ENCODE measurements at regions not wholly inside any gene's neighbourhood (a gene's known extent, or its start where the extent isn't known, plus 50 kb on each side); places are given as distances from the start of the nearest gene placed in this dataset.

DNA sequence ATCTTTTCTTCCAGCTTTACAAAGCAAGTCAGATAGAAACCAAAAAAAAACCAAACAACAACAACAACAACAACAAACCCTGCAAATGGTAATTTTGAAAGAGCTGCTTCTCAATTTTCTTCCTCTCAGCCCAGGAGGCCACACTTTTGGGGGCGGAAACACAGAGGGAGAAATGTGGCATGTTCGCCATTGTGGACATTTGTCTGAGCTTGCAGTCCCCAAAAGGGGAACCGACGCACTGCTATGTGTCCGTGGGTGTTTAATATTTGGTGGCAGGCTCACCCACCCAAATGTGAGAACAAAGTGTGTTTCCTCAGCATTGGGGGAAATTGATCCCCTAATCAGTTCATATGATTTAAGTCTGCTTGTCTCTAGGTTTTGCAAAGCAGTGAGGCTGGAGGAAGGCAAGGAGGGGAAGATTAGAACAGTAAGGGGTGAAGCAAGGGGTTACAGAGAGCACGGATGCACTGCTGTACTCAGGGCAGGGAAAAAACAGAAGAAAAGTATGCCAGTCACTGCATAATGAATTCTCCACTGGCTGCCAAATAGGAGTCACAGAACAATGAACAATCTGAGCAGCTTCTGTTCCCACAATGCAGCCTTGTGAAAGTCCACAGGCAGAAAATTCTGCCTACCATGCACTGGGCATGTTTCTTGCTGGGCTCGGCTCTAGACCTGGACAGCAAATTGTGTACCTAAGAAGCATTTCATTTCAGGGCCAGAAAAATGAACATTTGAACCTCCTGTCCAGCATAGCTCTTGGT, 74.7 kb upstream of the GPM6B start:
- no peaks in the 10 kb centered on the region for H3K9me3 ChIP-seq (ENCODE audit: low read depth)
- H3K4me3 ChIP-seq: no peak overlapping the region
- DNase-seq (ENCODE audit: low spot score): no peak
- TF ChIP-seq, protein P1, sequence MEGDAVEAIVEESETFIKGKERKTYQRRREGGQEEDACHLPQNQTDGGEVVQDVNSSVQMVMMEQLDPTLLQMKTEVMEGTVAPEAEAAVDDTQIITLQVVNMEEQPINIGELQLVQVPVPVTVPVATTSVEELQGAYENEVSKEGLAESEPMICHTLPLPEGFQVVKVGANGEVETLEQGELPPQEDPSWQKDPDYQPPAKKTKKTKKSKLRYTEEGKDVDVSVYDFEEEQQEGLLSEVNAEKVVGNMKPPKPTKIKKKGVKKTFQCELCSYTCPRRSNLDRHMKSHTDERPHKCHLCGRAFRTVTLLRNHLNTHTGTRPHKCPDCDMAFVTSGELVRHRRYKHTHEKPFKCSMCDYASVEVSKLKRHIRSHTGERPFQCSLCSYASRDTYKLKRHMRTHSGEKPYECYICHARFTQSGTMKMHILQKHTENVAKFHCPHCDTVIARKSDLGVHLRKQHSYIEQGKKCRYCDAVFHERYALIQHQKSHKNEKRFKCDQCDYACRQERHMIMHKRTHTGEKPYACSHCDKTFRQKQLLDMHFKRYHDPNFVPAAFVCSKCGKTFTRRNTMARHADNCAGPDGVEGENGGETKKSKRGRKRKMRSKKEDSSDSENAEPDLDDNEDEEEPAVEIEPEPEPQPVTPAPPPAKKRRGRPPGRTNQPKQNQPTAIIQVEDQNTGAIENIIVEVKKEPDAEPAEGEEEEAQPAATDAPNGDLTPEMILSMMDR (IDR thresholded peaks at IDR 0.05; ENCODE audit: poor library complexity): no peak
- TF ChIP-seq EZH2 (IDR thresholded peaks at IDR 0.05; ENCODE audit: borderline replicate concordance): no peak
- no peak for TF ChIP-seq EZH2phosphoT487 (IDR thresholded peaks at IDR 0.05; ENCODE audit: low read depth, severe bottlenecking, unreplicated experiment)
- no peaks in the 10 kb centered on the region for H3K36me3 ChIP-seq (replicated peaks; ENCODE audit: insufficient read depth, low read depth)
- H3K9me2 ChIP-seq (replicated peaks; ENCODE audit: insufficient read depth): no peaks in the 10 kb centered on the region
- no peak overlapping the region for H2AFZ ChIP-seq
- H3K4me2 ChIP-seq: no peak overlapping the region
- no peaks in the 10 kb centered on the region for H4K20me1 ChIP-seq (ENCODE audit: insufficient read depth, poor library complexity, severe bottlenecking)
- no peaks in the 10 kb centered on the region for H3K4me1 ChIP-seq (ENCODE audit: insufficient read depth)
- no peak overlapping the region for H3K27ac ChIP-seq
- no peaks in the 10 kb centered on the region for H3K27me3 ChIP-seq
- WGBS (ENCODE audit: low lambda C conversion rate, missing lambda C conversion rate): 78% methylated on average over 7 of the region's 7 CpGs
- H3K79me2 ChIP-seq: no peaks in the 10 kb centered on the region

DNA sequence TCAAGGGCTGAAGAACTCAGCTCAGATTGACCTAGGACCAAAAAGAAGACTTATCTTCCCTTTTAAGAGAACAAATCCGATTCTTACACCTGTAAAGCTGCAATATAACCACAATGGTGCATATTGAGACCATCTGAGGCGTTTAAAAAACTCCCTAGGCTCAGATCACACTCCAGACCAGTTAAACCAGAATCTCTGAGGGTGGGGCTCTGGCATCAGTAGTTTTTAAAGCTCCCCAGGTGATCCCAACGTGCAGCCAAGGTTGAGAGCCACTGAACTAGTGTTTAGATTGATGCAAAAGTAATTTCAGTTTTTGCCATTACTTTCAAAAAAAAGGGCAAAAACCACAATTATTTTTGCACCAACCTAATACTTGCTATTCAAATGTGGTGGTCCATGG, 73.9 kb upstream of the GPM6B start:
- Histone ChIP-seq H2AFZ (no peak overlapping the region), H3K4me1 (ENCODE audit: insufficient read depth) (no peaks in the 10 kb centered on the region), H3K4me2 (no peak overlapping the region), H4K20me1 (ENCODE audit: insufficient read depth, poor library complexity, severe bottlenecking) (no peaks in the 10 kb centered on the region), H3K36me3 (replicated peaks; ENCODE audit: insufficient read depth, low read depth) (no peaks in the 10 kb centered on the region), H3K27me3 (no peaks in the 10 kb centered on the region), H3K9me3 (ENCODE audit: low read depth) (no peaks in the 10 kb centered on the region), H3K9me2 (replicated peaks; ENCODE audit: insufficient read depth) (no peaks in the 10 kb centered on the region), H3K4me3 (no peak overlapping the region), H3K79me2 (no peaks in the 10 kb centered on the region), H3K27ac (no peak overlapping the region)
- WGBS (ENCODE audit: low lambda C conversion rate, missing lambda C conversion rate): 56% methylated on average over 3 of the region's 3 CpGs
- TF ChIP-seq, protein P1 (IDR thresholded peaks at IDR 0.05; ENCODE audit: poor library complexity): no peak
- no peak for TF ChIP-seq EZH2 (IDR thresholded peaks at IDR 0.05; ENCODE audit: borderline replicate concordance)
- no peak for TF ChIP-seq EZH2phosphoT487 (IDR thresholded peaks at IDR 0.05; ENCODE audit: low read depth, severe bottlenecking, unreplicated experiment)
- no peak for DNase-seq (ENCODE audit: low spot score)

DNA sequence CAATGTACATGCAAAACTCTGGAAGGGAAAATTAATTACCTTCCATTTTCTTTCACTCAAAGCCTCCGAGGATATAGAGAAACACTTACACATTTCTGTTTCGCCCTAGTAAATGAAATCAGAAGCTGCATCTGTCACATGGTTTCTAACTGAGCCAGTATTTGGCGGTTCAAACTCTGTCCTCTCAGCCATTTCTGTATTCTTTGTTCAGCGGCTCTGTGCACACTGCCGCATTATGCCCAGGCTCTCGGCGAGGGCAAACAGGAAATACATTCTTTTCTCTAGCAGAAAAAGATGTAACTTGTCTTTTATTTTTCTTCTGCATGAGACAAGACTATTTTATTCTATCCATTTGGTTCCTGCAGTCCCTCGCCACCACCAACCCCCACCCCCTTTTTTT, 71.4 kb upstream of the GPM6B start:
- Histone ChIP-seq H3K4me3 (no peak overlapping the region), H4K20me1 (ENCODE audit: insufficient read depth, poor library complexity, severe bottlenecking) (no peaks in the 10 kb centered on the region), H3K9me3 (ENCODE audit: low read depth) (no peaks in the 10 kb centered on the region), H3K4me2 (no peak overlapping the region), H3K4me1 (ENCODE audit: insufficient read depth) (no peaks in the 10 kb centered on the region), H3K36me3 (replicated peaks; ENCODE audit: insufficient read depth, low read depth) (no peaks in the 10 kb centered on the region), H2AFZ (no peak overlapping the region), H3K9me2 (replicated peaks; ENCODE audit: insufficient read depth) (no peaks in the 10 kb centered on the region), H3K27ac (no peak overlapping the region), H3K27me3 (no peaks in the 10 kb centered on the region), H3K79me2 (no peaks in the 10 kb centered on the region)
- TF ChIP-seq, protein P1 (IDR thresholded peaks at IDR 0.05; ENCODE audit: poor library complexity): no peak
- TF ChIP-seq EZH2phosphoT487 (IDR thresholded peaks at IDR 0.05; ENCODE audit: low read depth, severe bottlenecking, unreplicated experiment) (no peak), EZH2 (IDR thresholded peaks at IDR 0.05; ENCODE audit: borderline replicate concordance) (no peak)
- DNase-seq (ENCODE audit: low spot score): no peak
- 71% methylated on average over 8 of the region's 8 CpGs for WGBS (ENCODE audit: low lambda C conversion rate, missing lambda C conversion rate)

All from hepatocyte (in vitro differentiated cells).